HK-2 (cell line): ENCODE measurements at regions not wholly inside any gene's neighbourhood (a gene's known extent, or its start where the extent isn't known, plus 50 kb on each side); places are given as distances from the start of the nearest gene placed in this dataset.

ENCODE experiments used
- DNase-seq: peaks from one replicate; pipeline ENCODE4 v3.0.0-alpha.2; 2018; ENCODE audit not compliant: unreplicated experiment

DNA sequence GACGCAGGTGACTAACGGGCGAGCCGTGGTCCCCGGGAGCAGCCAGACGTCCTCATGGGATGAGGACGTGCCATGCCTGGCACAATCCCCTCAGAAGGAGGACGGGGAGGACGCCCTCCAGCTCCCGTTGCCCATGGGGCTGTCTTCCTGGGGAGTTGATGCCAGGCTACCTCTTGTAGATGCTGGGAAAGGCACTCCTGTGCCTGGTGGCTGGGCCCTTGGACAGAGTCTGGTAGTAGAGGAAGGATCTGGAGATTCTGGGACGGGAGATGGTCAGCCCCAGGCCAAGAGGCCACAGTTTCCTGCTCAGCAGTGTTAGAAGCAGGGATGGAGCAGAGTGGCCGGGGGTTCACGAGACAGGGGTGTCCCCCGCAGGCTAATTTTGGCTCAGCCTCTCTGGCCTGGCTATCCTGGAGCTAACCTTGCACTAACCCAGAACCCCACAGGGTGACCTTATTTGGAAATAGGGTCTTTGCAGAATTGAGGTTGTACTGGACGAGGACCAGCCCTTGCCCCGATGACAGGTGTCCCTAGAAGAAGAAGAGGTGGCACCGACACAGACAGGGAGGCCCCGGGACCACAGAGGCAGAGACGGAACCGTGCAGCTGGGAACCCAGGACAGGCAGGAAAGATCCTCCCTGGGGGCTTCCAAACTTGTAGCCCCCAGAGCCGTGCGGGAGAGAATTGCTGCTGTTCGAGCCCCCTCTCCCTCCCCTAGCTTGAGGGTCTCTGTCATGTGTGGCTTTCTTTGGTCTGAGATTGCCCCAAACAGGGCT lies 50.1 kb upstream of the ADRA2C start:
- no peak for DNase-seq

DNA sequence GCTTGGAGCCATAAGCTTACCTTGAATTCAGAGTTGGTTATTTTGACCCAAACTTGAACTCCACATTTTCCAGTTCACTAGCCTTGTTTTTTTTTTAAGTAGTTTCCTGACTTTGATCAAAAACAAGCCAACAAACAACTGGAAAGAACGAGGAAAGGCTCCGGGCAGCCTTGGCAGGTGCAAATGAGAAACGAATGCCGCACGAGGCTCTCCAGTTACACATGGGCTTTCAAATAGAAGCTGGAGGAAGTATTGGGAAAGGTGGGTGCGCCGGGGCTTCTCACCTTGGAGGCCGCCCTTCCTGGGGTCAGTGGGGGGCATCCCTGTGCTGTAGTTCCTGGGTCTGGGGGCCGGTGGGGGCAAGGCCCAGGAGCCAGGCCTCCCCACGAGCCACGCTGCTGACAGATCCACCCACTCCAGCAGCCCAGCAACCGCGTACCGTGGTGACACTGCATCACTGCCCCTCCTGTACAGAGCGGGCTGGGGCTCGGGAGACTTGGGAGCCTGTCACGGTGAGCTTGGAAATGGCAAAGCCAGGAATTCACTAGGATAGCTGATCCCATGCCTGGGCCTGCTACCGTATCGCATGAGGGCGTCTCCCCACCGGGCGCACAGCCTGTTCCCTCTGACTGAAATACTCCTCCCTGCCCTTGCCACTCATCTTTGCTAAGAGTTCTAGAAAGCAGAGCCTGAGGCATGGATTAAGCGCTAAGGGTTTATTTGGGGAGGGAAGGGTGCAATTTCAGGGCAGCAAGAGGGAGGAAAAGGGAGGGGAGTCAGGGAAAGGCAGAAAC lies 50.9 kb upstream of the ADRA2C start:
- no peak for DNase-seq

DNA sequence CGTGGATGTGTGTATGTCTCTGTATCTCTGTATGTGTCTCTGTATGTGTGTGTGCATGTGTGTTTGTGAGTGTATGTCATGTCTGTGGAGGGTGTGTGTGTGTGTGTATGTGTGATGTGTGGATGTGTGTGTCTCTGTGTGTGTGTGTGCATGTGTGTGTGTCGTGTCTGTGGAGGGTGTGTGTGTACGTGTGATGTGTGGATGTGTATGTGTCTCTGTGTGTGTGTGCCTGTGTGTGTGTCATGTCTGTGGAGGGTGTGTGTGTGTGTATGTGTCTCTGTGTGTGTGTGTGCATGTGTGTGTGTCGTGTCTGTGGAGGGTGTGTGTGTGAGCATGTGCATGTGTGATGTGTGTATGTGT lies 51.6 kb upstream of the ADRA2C start:
- no peak for DNase-seq

DNA sequence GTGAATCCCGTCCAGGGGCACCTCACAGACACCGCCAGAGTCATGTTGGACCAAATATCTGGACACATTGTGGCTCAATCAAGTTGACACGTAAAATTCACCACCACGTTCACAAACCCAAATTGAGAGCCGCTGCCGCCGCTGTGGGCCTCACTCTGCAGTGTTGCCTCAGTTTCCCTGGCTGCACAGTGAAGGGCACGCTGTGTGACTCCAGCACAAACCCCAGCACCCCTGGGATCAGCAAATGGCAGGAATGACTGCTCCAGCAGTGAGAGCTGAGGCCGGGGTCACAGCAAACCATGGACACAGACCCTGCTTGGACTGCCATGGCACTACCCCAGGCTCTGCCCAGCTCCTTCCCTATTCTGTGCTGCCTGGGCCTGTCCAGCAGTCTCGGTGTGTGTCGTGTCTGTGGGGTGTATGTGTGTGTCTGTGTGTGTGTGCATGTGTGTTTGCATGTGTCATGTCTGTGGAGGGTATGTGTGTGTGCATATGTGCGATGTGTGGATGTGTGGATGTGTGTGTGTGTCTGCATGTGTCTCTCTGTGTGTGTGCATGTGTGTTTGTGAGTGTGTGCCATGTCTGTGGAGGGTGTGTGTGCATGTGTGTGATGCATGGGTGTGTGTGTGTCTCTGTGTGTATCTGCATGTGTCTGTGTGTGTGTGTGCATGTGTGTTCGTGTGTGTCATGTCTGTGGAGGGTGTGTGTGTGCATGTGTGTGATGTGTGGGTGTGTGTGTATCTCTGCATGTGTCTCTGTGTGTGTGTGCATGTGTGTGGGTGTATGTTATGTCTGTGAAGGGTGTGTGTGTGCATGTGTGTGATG lies 52.2 kb upstream of the ADRA2C start:
- DNase-seq: no peak

DNA sequence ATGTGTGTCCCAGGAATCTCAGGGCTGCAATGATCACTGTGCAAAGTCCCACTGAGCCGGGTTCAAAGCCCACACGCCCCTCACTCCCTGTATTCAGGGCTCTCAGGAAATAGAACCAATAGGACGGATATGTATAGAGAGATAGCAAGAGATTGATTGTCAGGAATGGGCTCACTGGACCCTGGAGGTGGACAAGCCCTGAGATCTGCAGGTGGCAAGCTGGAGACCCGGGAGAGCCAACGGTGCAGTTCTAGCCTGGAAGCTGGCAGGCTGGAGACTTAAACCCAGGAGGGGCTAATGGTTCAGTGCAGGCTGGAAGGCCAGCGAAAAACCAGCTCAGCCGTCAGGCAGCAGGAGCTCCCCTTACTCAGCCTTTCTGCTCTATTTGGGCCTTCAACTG lies 52.8 kb upstream of the ADRA2C start:
- DNase-seq: no peak

DNA sequence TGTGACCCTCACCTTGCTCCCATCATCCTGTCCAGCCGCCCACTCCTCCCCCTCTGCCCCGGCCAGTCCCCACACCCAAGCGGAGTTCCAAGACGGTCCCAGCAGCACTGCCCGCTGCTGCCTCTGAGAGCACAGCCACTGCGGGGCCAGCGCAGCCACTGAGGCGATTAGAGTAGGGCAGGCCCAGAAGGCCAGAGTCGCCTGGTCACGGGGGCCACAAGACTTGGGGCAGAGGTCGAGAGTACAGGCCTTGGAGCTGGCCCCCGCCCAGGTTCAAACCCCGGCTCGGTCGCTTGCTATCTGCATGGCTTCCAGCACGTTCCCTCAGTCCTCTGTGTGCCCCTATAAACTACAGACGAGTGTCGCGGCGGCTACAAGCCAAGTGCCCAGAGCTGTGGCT lies 53.2 kb upstream of the ADRA2C start:
- no peak for DNase-seq

DNA sequence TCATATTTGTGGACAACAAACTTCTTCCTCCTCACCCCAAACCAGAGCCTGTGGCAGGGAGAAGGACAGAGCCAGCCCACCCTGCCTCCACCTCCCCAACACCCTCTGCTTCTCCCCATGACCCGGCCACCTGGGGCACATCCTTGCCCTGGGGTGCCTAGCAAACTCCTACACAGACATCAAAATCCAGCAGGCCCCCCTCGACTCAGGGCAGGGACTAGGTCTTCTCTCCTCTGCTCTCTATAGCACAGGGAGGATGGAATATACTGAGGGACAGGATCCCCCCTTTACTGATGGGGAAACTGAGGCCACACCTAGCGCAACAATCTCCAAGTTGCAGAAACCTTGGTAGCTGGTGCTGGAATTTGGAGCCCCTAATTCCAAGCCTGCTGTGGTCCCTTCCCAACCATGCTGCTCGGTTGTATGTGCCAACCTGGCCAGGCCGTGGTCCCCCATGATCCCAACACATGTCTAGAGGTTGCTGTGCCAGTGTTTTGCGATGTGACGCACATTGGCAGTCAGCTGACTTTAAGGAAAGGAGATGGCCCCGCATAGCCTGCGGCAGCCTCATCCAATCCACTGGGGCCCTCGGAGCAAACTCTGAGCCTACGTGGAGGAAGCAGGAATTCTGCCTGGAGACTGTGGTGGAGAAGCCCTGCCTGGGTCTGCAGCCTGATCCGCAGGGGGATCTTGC lies 53.9 kb upstream of the ADRA2C start:
- DNase-seq: no peak

DNA sequence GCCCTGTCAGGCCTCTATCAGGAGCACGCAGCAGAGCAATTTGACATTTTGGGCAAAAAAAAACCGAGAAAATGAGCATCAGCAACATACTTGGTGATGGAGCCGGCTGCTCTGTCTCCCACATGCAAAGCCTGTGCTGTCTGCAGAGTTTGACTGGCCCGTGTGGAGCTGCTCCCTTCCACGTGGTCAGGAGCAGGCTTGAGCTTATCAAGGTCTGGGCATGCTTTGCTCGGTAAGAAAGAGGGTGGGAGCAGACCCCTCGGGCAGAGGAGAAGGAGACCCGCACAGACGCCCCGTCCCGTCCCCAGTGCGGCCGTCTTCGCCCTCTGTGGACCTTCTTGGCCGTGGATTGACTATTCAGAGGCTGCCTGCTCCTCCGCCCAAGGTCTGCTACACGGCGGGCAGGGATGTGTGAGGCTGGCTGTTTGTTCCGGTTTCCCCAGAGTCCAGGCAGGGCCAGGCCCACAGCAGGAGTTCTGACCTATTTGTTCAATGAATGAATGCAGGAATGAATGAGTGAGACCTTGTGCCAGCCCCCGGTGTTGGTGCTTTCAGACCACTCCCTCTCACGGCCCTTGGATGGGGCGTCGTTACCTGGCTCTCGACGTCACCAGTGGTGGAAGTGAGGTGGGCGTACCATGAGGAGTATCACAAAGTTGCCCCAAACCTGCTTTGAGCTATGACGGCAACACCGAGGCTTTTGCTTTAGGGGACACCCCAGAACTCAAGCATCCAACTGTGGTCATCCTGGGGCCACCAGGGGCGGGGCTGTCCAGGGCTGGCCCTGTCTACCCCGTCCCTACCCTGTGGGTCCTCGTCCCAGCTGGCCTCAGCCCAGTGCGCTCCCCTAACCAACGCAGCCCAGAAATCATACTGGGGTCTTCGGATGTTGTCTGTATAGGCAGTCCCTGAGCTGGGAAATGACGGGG lies 54.7 kb upstream of the ADRA2C start:
- DNase-seq: no peak

DNA sequence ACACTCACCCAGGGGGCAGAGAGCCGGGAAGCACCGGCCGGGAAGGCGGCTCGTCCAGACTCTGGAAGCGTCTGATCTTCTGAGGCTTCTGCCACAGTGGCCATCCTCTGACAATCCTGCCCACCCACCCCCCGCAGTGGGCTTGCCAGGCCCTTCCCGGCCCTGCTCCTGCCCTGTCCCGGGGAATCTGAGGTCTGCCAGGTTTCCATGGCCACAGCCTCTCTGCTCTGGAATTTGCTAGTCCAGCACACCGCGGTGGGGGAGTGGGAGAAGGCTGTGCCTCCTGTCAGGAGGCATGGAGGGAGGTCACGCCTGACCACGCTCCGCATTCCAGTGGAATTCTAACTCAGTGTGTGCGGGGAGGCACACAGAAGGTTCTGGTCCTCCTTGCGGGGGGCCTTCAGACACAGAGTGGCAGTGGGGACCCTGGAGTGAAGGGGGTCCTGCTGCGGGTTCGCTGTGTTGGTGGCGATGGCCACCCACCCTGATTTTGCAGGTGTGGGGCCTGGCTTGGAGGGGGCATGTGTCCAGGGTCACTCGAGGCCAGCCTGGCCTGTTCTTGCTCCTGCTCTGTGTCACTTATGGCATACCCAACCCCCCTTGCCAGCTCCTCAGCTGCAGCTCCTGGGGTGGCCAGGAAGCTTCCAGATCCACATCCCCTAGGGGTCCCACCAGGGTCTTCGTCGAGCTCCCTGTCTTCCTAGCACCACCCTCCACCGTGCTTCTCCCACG lies 55.6 kb upstream of the ADRA2C start:
- peak; percentile 68 for DNase-seq

DNA sequence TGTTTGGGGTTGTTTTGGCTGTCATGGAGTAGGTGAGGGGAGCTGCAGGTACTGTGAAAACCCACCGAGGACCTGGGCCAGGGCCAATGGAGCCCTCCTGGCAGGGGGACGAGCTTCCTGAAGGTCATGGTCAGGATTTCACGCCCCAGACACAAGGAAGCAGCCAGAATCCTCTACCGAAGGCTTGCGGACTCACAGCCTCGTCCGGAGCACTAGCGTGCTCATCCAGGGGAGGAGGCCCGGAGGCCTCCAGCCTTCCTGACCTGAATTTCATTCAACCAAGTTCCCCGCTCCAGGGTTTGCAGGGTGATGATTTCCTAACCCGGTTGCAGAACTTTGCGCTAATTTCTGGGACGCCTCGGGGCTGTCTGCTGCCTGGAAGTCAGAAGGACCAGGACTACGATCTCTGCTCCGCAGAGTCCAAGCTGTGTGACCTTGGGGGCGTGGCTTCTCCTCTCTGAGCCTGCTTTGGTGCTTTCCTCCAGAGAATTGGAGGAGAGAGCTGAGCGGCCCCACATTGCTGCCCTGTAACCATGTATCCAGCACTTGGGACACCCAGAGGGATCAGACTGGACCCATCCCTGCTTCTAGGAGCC lies 56.2 kb upstream of the ADRA2C start:
- DNase-seq: no peak

DNA sequence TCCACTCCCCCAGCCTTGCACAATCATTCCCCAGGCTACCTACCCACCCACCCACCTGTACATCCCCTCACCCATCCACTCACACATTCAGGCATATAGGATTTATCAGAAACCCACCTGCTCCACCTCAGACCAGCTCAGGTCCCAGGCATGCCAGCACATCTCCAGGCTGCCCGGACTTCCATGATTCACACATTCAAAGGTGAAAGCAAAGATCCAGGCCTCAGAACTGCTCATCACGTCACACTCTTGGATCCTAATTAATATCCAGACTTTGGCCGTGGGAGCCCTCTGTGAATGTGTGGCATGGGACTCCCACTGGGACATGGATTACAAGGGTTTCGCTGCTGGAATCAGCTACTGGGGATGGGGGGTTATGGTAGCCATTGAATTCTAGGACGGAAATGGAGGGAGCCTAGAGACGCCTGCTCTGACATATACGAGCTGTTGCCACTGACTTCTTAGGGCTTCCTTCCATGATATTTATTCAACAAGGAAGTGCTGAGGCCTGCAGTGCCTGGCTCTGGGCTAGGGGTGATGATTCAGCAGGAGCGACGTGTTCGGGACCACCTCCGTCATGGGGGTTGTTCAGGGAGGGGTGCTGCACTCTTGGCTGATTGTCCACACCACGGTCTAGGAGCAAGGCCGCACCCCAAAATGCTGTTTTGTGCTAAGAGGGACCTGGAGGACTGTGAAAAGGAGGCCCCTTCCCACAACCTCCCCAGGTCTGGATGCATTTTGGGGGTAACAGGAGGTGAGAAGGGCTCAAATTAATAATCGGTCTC lies 56.9 kb upstream of the ADRA2C start:
- no peak for DNase-seq

DNA sequence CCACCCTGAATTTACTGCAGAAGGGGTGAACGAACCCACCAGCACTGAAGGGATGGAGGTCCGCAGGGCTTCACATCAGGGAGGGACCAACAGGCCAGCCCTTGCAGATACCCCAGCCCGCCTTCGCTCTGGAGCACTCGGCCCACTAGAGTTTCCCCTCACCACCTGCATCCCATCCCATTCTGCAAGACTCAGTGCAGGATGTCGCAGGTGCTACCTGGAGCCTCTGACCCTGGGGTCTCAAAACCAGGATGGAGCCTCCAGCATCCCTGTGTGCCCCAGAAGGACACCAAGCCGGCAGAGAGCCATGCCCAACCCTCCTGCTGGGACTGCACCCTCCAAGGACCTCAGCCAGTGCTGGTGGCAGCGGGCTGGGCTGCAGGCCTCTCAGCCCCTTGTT lies 57.6 kb upstream of the ADRA2C start:
- no peak for DNase-seq

DNA sequence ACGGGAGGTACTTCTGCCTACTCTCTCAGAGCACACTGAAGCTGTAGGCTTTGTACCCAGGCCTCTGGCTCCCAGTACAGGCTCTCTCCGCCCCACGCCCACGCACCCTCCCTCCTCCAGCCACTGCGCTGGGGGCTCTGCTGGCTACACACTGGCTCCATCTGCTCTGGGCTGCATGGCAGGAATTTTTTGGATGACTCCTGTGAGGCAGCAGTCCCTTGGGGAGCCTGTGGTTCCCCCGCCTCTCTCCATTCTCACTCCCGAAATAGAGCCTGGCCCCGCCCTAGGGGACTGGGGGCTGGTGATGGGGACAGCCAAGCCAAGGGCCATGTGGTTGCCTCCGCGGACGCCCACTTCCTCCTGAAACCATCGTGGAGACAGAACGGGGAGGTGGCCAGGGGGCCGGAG lies 58.1 kb upstream of the ADRA2C start:
- DNase-seq: no peak

DNA sequence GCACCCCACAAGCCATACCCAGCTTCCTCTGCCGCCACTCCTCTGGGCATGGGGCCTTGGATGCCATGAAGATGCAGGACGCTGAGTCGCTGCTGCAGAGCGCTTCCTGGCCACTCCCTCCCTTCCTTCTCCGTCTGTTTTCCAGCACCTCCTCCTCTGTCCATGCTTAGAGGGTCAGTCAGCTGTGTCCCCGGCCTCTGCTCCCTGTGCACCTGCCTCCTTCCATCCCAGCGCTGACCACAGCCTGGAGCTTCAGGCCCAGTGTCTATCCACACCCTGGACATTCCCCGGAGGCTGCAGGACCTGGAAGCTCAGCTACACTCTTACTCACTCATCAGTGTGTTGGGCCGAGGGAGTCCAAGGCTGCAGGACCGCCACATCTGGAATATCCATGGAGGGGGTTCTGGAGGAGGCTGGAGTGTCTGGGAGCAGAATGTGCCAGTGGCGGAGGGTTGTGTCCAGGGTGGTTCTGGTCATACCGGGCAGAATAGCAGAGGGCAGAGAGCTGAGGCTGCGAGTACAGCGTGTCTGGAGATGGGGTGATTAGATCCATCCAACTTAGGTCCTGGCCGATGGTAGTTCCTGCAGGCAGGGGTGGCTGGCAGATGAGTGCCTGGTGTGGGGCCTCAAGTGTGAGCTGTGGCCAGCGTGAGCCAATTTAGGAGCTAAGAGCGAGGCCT lies 58.6 kb upstream of the ADRA2C start:
- DNase-seq: no peak

DNA sequence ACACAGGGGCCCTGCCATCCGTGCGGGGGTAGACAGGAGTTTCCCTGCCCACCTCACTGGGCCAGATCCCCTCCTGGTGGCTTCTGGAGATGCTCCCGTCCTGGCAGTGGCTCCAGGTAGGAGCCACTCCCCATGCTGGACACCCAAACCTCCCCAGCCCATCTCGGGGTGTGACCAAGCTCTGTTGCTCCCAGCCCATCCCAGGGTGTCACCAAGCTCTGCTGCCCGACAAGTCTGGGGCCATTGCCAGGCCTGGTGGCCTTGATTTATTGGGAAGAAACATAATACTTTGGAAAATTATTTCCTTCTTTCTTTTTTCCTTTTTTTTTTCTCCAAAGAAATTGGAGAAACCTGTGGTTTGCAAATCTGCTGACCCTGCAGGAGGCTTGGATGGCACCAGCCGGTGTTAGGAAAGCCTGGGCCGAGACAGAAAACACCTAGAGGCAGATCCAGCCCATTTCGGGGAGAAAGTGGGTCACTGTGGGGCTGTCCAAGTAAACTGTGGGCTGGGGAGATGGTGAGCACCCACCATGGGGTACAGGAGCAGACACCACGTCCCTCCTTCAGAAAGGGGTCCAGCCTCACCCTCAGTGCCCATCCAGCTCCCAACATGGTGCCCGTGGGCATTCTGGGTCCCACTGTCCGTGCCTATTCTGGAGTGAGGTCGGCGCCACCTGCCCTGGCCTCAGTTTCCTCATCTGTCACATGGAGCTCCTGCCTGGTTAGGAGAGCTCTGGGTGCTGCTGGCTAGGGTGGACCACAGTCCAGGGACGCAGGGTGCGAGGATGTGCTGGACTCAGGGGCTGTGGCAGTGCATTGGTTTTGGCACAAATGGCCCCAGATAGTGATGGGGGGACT lies 59.4 kb upstream of the ADRA2C start:
- DNase-seq: no peak

DNA sequence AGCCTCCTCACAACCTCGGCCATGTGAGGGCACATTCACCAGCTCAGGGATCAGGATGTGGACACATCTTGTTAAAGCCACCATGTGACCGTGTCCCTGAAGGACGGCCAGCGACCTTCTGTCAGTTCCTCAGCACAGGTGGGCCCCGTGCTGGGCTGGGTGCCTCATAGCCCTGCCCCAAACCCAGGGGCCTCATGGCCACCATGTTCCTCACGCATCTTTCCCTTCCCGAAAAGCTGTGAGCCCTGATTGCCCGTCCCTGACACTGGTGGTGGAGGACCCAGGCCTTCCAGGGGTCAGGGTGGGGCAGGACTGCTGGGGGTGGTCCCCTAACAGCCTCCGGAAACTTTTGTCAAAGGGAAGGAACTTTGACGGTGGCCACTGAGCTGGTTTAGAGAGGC lies 60.1 kb upstream of the ADRA2C start:
- DNase-seq: no peak

DNA sequence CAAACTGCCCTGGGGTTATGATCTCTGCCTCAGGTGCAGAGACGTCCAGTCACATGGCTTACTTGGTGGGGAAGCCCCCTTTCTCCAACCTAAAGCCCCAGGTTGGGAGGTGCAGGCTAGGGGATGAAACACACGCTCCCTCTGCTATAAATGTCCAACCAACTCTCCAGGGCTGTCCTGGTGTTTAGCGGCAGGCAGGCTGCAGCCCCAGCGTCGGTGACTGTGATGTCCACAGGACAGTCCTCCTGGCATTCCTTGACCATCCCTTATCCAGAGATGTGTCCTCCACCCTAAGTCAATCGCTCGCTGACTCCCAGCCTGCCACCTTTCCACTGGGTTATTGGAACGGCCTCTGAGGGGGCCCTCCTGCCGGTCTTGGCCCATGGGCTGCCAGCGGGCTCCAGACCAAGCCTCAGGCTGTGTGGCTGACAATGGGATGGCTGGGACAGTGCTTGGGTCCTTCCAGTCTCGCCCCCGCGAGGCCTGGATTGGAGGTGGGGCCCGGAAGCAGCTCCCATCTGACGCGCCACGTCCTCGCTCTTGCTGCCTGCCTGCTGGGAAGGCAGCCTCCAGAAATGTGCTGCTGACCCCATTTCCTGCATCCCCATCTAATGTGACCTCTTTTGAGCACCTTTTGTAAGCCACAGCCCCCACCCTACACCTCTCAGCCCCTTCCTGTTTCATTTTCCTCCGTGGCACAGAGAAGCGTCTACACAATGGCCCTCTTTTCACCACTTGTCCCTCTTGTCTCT lies 60.8 kb upstream of the ADRA2C start:
- no peak for DNase-seq
